ENCODE measurements at regions not wholly inside any gene's neighbourhood (a gene's known extent, or its start where the extent isn't known, plus 50 kb on each side); places are given as distances from the start of the nearest gene placed in this dataset.

DNA sequence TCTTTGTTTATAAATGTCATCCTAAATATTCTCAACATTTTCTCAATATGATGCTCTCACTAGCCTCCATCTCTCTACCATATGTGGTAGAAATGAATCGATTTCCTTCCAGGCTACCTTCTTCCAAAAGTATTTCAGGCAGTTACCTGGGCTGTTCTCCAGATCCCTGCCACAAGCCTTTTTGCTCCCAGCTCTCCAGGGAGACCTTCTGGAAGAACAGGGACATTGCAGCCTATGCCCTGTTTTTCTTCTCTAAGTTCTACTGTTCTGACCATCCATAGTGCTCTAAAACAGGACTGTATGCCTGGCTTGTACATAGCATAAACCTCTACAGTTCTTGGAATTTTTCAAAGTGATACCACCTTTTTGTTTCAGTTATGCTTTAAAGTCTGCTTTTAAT is 552.8 kb downstream of the ANKRD7 start:
- no peak overlapping the region for H3K4me3 ChIP-seq
- H3K27ac ChIP-seq = no peak overlapping the region
- DNase-seq (no peak), ATAC-seq (no peak)
- intact Hi-C loops (cut with DNase I) = no loop called here
- H3K4me1 ChIP-seq = no peaks in the 10 kb centered on the region
- H3K36me3 ChIP-seq = no peaks in the 10 kb centered on the region
- TF ChIP-seq, protein P1, sequence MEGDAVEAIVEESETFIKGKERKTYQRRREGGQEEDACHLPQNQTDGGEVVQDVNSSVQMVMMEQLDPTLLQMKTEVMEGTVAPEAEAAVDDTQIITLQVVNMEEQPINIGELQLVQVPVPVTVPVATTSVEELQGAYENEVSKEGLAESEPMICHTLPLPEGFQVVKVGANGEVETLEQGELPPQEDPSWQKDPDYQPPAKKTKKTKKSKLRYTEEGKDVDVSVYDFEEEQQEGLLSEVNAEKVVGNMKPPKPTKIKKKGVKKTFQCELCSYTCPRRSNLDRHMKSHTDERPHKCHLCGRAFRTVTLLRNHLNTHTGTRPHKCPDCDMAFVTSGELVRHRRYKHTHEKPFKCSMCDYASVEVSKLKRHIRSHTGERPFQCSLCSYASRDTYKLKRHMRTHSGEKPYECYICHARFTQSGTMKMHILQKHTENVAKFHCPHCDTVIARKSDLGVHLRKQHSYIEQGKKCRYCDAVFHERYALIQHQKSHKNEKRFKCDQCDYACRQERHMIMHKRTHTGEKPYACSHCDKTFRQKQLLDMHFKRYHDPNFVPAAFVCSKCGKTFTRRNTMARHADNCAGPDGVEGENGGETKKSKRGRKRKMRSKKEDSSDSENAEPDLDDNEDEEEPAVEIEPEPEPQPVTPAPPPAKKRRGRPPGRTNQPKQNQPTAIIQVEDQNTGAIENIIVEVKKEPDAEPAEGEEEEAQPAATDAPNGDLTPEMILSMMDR (IDR thresholded peaks at IDR 0.05) = no peak
- H3K27me3 ChIP-seq = no peaks in the 10 kb centered on the region
- no peaks in the 10 kb centered on the region for H3K9me3 ChIP-seq

DNA sequence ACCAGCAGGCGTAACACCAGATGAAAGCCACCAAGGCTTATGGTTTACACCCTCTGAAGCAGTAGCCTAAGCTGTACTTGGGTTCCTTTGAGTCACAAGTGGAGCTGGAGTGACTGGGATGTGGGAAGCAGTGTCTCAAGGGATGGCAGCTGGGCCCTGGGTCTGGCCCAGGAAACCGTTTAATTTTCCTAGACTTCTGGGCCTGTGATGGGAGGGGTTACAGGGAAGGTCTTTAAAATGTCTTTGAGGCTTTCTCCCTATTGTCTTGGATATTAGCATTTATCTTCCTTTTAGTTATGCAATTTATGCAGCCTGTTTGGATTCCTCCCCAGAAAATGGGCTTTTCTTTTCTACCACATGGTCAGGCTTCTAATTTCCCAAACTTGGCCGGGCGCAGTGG is 568.2 kb downstream of the ANKRD7 start:
- H3K27me3 ChIP-seq = no peaks in the 10 kb centered on the region
- H3K4me1 ChIP-seq = no peaks in the 10 kb centered on the region
- intact Hi-C loops (cut with DNase I) = no loop called here
- H3K4me3 ChIP-seq = no peak overlapping the region
- H3K9me3 ChIP-seq = no peaks in the 10 kb centered on the region
- DNase-seq (no peak), ATAC-seq (no peak)
- TF ChIP-seq, protein P1 (IDR thresholded peaks at IDR 0.05) = no peak
- no peak overlapping the region for H3K27ac ChIP-seq
- no peaks in the 10 kb centered on the region for H3K36me3 ChIP-seq

DNA sequence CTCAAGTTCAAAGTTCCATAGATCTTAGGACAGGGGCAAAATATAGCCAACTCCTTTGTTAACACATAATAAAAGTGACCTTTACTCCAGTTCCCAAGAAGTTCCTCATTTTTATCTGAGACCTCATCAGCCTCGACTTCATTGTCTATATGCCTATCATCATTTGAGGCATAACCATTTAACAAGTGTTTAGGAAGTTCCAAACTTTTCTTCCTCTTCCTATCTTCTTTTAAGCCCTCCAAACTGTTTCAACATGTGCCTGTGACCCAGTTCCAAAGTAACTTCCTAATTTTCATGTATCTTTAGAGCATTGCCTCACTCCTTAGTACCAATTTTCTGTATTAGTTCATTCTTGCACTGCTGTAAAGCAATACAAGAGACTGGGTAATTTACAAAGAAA is 569.1 kb downstream of the ANKRD7 start:
- Histone ChIP-seq H3K4me1 (no peaks in the 10 kb centered on the region), H3K27ac (no peak overlapping the region), H3K27me3 (no peaks in the 10 kb centered on the region), H3K4me3 (no peak overlapping the region), H3K9me3 (no peaks in the 10 kb centered on the region), H3K36me3 (no peaks in the 10 kb centered on the region)
- DNase-seq (no peak), ATAC-seq (no peak)
- intact Hi-C loops (cut with DNase I) = no loop called here
- TF ChIP-seq, protein P1 (IDR thresholded peaks at IDR 0.05) = no peak

DNA sequence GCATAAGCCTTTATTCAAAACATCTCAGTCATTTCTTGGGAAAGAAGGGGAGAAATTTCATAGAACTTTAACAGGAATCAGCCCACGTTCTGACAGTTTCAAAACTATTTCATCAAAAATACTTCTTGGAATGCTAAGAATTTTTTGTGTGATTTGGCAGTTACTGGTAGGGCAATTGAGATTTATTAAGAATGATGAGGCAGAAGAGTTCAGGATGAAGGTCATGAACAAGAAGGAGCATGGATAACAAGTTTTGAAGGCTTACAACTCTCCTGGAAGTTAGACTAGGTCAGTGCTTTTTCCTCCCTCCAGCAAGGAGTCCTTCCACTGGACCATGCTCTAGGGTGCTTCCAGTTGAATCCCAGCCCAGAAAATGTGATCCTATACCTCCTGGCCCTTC is 569.9 kb downstream of the ANKRD7 start:
- Histone ChIP-seq H3K4me3 (no peak overlapping the region), H3K36me3 (no peaks in the 10 kb centered on the region), H3K9me3 (no peaks in the 10 kb centered on the region), H3K27ac (no peak overlapping the region), H3K4me1 (no peaks in the 10 kb centered on the region), H3K27me3 (no peaks in the 10 kb centered on the region)
- intact Hi-C loops (cut with DNase I) = no loop called here
- TF ChIP-seq, protein P1 (IDR thresholded peaks at IDR 0.05) = no peak
- no peak for DNase-seq
- ATAC-seq = no peak

DNA sequence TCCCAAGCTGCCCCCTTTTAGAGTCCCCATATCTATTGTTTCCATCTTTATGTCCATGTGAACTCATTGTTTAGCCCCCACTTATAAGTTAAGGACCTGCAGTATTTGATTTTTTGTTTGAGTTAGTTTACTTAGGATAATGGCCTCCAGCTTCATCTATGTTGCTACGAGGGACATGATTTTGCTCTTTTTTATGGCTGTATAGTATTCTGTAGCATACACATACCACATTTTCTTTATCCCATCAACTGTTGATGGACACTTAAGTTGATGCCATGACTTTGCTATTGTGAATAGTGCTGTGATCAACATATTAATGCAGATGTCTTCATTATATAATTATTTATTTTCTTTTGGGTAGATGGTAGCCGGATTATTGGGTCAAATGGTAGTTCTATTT is 576.9 kb downstream of the ANKRD7 start:
- no peak overlapping the region for H3K4me3 ChIP-seq
- no peaks in the 10 kb centered on the region for H3K27me3 ChIP-seq
- H3K27ac ChIP-seq = no peak overlapping the region
- H3K9me3 ChIP-seq = peaks cover 0 to 7% of the 10 kb centered on the region in 2 donors
- DNase-seq (no peak), ATAC-seq (no peak)
- TF ChIP-seq, protein P1 (IDR thresholded peaks at IDR 0.05) = no peak
- no peaks in the 10 kb centered on the region for H3K36me3 ChIP-seq
- intact Hi-C loops (cut with DNase I) = no loop called here
- H3K4me1 ChIP-seq = no peaks in the 10 kb centered on the region
